Calu3 (cell line): ENCODE measurements at regions not wholly inside any gene's neighbourhood (a gene's known extent, or its start where the extent isn't known, plus 50 kb on each side); places are given as distances from the start of the nearest gene placed in this dataset.
"Not testable (repeated sequence)": the region's sequence is repeated elsewhere in the genome, so short reads cannot be mapped to it uniquely, and the experiment has no call there.

Experiments used
- BruUV-seq: library from RNA; stranded (reverse); fragments of 400-500 nt; replicated peaks from 2 replicates; lab custom pipeline; 2021; lab: Mats Ljungman, UMichigan
- CTCF ChIA-PET: fragments of 300-600 bp; sonication (Branson Sonifier 250); formaldehyde crosslinking; loops from one replicate; lab custom pipeline; 2022; ENCODE audit warnings: antibody characterized with exemption; lab: Charles Lee
- DNase-seq: peaks from one replicate; pipeline ENCODE4 v3.0.0; 2022
- H3K27ac Mint-ChIP-seq: one replicate; pipeline ENCODE4 v1.8.0; 2022; ENCODE audit warnings: mixed read lengths; ENCODE audit not compliant: unreplicated experiment
- H3K27me3 Mint-ChIP-seq: one replicate; pipeline ENCODE4 v1.8.0; 2022; ENCODE audit warnings: mixed read lengths; ENCODE audit not compliant: unreplicated experiment
- H3K36me3 Mint-ChIP-seq: one replicate; pipeline ENCODE4 v1.8.0; 2022; ENCODE audit warnings: mild to moderate bottlenecking, moderate library complexity, mixed read lengths; ENCODE audit not compliant: insufficient read depth, unreplicated experiment
- H3K4me1 Mint-ChIP-seq: one replicate; pipeline ENCODE4 v1.8.0; 2022; ENCODE audit warnings: mild to moderate bottlenecking, low read depth, mixed read lengths; ENCODE audit not compliant: unreplicated experiment
- H3K4me3 Mint-ChIP-seq: one replicate; pipeline ENCODE4 v1.8.0; 2022; ENCODE audit warnings: mild to moderate bottlenecking, low read depth, moderate library complexity, mixed read lengths; ENCODE audit not compliant: unreplicated experiment
- H3K9me3 Mint-ChIP-seq: one replicate; pipeline ENCODE4 v1.8.0; 2022; ENCODE audit warnings: low read depth, mixed read lengths; ENCODE audit not compliant: unreplicated experiment
- intact Hi-C: fragments of 100-400 bp; cut with micrococcal nuclease; formaldehyde crosslinking; loops from one replicate; pipeline ENCODE4 v1.10.0; 2022; ENCODE audit not compliant: unreplicated experiment
- TF ChIP-seq, protein P1 (sequence below): fragments of 200-600 bp; IDR thresholded peaks from one replicate; pipeline ENCODE4 v1.8.0; 2022; ENCODE audit warnings: antibody characterized with exemption; ENCODE audit not compliant: unreplicated experiment

DNA sequence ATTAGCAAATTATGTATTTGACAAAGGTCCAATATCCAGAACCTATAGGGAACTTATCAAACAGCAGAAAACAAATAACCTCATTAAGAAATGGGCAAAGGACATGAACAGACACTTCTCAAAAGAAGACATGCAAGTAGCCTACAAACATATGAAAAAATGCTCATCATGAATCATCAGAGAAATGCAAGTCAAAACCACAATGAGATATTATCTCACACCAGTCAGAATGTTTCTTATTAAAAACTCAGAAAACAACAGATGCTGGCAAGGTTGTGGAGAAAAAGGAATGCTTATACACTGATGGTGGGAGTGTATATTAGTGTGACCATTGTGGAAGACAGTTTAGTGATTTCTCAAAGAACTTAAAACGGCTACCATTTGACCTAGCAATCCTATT, 116.1 kb upstream of the CRBN start:
- TF ChIP-seq, protein P1, sequence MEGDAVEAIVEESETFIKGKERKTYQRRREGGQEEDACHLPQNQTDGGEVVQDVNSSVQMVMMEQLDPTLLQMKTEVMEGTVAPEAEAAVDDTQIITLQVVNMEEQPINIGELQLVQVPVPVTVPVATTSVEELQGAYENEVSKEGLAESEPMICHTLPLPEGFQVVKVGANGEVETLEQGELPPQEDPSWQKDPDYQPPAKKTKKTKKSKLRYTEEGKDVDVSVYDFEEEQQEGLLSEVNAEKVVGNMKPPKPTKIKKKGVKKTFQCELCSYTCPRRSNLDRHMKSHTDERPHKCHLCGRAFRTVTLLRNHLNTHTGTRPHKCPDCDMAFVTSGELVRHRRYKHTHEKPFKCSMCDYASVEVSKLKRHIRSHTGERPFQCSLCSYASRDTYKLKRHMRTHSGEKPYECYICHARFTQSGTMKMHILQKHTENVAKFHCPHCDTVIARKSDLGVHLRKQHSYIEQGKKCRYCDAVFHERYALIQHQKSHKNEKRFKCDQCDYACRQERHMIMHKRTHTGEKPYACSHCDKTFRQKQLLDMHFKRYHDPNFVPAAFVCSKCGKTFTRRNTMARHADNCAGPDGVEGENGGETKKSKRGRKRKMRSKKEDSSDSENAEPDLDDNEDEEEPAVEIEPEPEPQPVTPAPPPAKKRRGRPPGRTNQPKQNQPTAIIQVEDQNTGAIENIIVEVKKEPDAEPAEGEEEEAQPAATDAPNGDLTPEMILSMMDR = no peak
- intact Hi-C loops = no loop called here
- no peak overlapping the region for H3K4me3 Mint-ChIP-seq
- no peaks in the 10 kb centered on the region for H3K36me3 Mint-ChIP-seq
- DNase-seq = no peak
- CTCF ChIA-PET = no interaction called here
- H3K27ac Mint-ChIP-seq = no peak overlapping the region
- H3K27me3 Mint-ChIP-seq = no peaks in the 10 kb centered on the region
- H3K4me1 Mint-ChIP-seq = no peaks in the 10 kb centered on the region
- H3K9me3 Mint-ChIP-seq = peaks cover 15% of the 10 kb centered on the region
- no TSS peak for BruUV-seq

DNA sequence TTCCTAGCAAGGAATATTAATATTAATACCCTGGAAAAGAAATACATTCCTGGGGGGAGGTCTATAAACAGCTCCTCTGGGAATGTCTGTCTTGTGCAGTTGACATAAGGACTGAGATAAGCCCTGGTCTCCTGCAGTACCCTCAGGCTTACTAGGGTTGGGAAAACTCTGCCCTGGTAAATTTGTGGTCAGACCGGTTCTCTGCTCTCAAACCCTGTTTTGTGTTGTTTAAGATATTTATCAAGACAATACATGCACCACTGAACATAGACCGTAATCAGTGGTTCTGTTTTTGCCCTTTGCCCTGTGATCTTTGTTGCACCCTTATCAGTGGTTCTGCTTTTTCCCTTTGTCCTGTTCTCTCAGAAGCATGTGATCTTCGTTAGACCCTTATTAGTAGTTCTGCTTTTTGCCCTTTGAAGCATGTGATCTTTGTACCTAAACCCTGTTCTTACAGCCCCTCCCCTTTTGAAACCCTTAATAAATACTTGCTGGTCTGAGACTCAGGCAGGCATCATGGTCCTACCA, 112.3 kb upstream of the CRBN start:
- H3K36me3 Mint-ChIP-seq, CTCF ChIA-PET, H3K4me1 Mint-ChIP-seq, BruUV-seq, H3K27me3 Mint-ChIP-seq, H3K4me3 Mint-ChIP-seq, H3K9me3 Mint-ChIP-seq, intact Hi-C loops, H3K27ac Mint-ChIP-seq, DNase-seq: not testable (repeated sequence)

DNA sequence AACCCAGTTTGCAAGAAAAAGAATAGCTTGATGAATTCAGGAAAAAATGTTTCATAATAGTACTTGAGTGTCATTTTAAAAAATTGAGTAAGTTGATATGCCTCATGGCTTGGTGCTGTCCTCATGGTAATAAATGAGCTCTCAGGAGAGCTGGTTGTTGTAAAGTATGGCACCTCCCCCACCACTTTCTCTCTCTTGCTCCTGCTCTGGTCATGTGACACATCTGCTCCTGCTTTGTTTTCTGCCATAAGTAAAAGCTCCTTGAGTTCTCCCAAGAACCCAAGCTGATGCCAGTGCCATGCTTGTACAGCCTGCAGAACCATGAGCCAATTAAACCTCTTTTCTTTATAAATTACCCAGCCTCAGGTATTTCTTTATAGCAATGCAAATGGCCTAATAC, 108.8 kb upstream of the CRBN start:
- Mint-ChIP-seq H3K27ac (no peak overlapping the region), H3K9me3 (peaks cover 10% of the 10 kb centered on the region), H3K36me3 (no peaks in the 10 kb centered on the region), H3K4me3 (no peak overlapping the region), H3K27me3 (no peaks in the 10 kb centered on the region), H3K4me1 (no peaks in the 10 kb centered on the region)
- TF ChIP-seq, protein P1 = no peak
- no TSS peak for BruUV-seq
- CTCF ChIA-PET = no interaction called here
- no peak for DNase-seq
- intact Hi-C loops = no loop called here

DNA sequence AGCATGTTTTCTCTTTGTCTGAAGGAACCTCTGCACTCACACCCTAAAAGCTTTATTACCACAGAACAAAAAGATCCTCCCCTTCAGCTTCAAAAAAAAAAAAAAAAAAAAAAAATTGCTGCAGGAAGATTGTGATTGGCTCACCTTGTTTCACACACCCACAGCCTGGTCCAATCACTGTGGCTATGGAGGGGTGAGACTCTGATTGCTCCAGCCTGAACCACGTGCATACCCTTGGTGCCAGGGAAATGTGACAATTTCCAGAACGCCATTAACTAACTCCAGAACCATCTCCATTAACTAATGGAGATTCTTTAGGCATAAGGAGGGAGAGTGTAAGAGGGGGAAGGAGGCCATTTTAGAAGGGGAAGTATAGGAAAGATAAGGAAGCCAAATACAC, 106.5 kb upstream of the CRBN start:
- TF ChIP-seq, protein P1 = no peak
- intact Hi-C loops = no loop called here
- no peaks in the 10 kb centered on the region for H3K27me3 Mint-ChIP-seq
- BruUV-seq = no TSS peak
- no peak overlapping the region for H3K4me3 Mint-ChIP-seq
- no peaks in the 10 kb centered on the region for H3K36me3 Mint-ChIP-seq
- H3K27ac Mint-ChIP-seq = no peak overlapping the region
- H3K4me1 Mint-ChIP-seq = no peaks in the 10 kb centered on the region
- DNase-seq = no peak
- CTCF ChIA-PET = no interaction called here
- peaks cover 5% of the 10 kb centered on the region for H3K9me3 Mint-ChIP-seq

DNA sequence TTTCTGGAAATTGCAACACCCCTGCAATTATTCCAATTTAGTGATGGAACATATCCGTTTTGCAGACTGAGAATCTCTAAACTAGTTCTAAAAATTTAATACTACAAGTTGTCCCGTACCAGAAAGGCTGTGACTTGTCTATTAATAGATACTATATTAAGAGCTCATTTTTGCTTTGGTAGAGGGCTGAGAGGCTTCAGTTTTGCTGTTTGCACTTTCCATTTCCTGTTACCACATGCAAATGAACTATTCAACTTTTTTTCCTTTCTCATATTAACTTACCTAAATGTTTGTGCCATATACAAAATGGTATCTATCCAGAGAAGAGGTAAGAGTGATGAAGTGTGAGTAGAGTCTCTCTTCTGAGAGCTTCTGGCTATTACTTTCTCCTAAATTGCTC, 101.5 kb upstream of the CRBN start:
- no peak for DNase-seq
- intact Hi-C loops = no loop called here
- Mint-ChIP-seq H3K4me1 (no peaks in the 10 kb centered on the region), H3K36me3 (no peaks in the 10 kb centered on the region), H3K9me3 (peaks cover 6% of the 10 kb centered on the region), H3K4me3 (no peak overlapping the region), H3K27ac (no peak overlapping the region), H3K27me3 (no peaks in the 10 kb centered on the region)
- TF ChIP-seq, protein P1 = no peak
- BruUV-seq = no TSS peak
- CTCF ChIA-PET = no interaction called here
